ENCODE measurements at regions not wholly inside any gene's neighbourhood (a gene's known extent, or its start where the extent isn't known, plus 50 kb on each side); places are given as distances from the start of the nearest gene placed in this dataset.

DNA sequence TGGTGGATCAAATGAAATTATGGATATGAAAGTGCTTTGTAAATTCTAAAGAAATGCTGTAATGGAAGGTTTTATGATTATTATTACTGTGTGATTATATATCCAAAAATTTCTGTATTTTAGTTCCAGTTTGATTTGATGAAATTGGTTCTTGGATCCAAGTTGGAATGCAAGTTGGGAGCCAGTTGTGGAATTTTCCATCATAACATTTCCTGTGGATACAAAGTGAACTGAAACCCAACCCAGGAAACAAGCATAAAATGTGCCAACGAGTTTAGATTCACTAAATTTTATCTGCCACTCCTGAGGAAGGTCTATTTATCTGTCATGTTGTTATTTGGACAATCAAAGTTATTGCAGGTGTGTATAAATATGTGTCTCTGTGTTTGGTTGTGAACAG lies 131.4 kb upstream of the MDFIC start:
- TF ChIP-seq, protein P1, sequence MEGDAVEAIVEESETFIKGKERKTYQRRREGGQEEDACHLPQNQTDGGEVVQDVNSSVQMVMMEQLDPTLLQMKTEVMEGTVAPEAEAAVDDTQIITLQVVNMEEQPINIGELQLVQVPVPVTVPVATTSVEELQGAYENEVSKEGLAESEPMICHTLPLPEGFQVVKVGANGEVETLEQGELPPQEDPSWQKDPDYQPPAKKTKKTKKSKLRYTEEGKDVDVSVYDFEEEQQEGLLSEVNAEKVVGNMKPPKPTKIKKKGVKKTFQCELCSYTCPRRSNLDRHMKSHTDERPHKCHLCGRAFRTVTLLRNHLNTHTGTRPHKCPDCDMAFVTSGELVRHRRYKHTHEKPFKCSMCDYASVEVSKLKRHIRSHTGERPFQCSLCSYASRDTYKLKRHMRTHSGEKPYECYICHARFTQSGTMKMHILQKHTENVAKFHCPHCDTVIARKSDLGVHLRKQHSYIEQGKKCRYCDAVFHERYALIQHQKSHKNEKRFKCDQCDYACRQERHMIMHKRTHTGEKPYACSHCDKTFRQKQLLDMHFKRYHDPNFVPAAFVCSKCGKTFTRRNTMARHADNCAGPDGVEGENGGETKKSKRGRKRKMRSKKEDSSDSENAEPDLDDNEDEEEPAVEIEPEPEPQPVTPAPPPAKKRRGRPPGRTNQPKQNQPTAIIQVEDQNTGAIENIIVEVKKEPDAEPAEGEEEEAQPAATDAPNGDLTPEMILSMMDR (IDR thresholded peaks at IDR 0.05; ENCODE audit: insufficient read depth, low read length, poor library complexity, severe bottlenecking), result no peak
- no peak for DNase-seq (ENCODE audit: low read depth)
- no peaks in the 10 kb centered on the region for H3K27me3 ChIP-seq (ENCODE audit: control insufficient read depth, insufficient read depth, low read length)
- H3K4me3 ChIP-seq (ENCODE audit: low read depth, low read length), result no peak overlapping the region
- H3K36me3 ChIP-seq (ENCODE audit: control insufficient read depth, insufficient read depth, low read length), result no peaks in the 10 kb centered on the region

- H3K27me3 ChIP-seq (ENCODE audit: control insufficient read depth, insufficient read depth, low read length), result no peaks in the 10 kb centered on the region
- no peak for DNase-seq (ENCODE audit: low read depth)
- TF ChIP-seq, protein P1 (IDR thresholded peaks at IDR 0.05; ENCODE audit: insufficient read depth, low read length, poor library complexity, severe bottlenecking), result no peak
- no peaks in the 10 kb centered on the region for H3K36me3 ChIP-seq (ENCODE audit: control insufficient read depth, insufficient read depth, low read length)
- H3K4me3 ChIP-seq (ENCODE audit: low read depth, low read length), result no peak overlapping the region
Measured at GRCh38 chr7:114791771-114792170, 130.1 kb upstream of the MDFIC start.

DNA sequence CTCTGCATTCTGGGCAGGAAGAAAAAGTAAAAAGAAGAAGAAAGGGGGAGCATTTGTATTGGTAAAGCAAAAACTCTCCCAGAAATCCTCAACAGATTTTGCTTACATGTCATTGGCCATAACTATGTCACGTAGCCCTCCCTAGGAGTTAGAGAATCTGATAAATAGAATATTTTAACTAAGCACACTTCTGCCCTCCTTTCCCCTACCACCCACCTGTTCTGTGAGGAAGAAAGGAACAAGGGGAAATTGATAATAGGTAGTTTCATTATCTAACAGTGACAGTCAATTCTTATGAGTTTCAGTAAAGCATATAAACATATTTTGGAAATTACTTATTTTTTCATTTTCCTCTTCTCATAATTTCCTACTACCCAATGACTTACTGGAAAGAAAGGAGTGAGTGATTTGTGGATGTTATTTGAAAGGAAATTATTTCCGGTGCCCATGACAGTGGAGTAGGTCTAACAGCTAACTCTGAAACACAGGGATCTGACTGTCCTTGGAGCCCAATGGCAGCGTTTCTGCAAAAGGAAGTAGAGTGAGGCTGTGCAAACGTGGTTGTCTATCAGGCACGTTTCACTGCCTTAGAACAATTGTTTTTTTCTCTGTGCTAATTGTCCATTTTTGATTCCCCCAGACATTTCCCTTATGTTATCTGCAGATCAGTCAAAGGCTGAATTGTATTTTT lies 128.6 kb upstream of the MDFIC start:
- Histone ChIP-seq H3K4me3 (ENCODE audit: low read depth, low read length) (no peak overlapping the region), H3K36me3 (ENCODE audit: control insufficient read depth, insufficient read depth, low read length) (no peaks in the 10 kb centered on the region), H3K27me3 (ENCODE audit: control insufficient read depth, insufficient read depth, low read length) (no peaks in the 10 kb centered on the region)
- no peak for DNase-seq (ENCODE audit: low read depth)
- TF ChIP-seq, protein P1 (IDR thresholded peaks at IDR 0.05; ENCODE audit: insufficient read depth, low read length, poor library complexity, severe bottlenecking), result no peak

DNA sequence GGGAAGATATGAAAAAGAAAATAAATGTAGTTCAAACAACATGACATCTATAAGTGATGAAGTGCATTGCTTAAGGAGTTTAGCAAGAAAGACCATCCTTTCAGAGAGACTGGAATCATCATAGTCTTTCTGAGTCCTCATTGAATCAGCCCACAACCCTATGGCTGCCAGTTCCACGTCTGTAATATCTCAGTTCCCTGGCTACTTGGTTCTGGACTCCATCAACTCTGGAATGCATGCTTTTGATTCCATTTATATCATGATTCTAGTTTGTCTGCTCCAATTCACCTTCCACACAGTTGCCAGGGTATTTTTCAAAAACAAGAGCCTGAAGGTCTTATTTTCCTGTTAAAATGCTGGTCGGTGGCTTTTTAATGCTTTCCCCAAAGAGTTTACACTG lies 126.4 kb upstream of the MDFIC start:
- TF ChIP-seq, protein P1 (IDR thresholded peaks at IDR 0.05; ENCODE audit: insufficient read depth, low read length, poor library complexity, severe bottlenecking), result no peak
- no peaks in the 10 kb centered on the region for H3K27me3 ChIP-seq (ENCODE audit: control insufficient read depth, insufficient read depth, low read length)
- H3K4me3 ChIP-seq (ENCODE audit: low read depth, low read length), result no peak overlapping the region
- no peak for DNase-seq (ENCODE audit: low read depth)
- H3K36me3 ChIP-seq (ENCODE audit: control insufficient read depth, insufficient read depth, low read length), result no peaks in the 10 kb centered on the region

DNA sequence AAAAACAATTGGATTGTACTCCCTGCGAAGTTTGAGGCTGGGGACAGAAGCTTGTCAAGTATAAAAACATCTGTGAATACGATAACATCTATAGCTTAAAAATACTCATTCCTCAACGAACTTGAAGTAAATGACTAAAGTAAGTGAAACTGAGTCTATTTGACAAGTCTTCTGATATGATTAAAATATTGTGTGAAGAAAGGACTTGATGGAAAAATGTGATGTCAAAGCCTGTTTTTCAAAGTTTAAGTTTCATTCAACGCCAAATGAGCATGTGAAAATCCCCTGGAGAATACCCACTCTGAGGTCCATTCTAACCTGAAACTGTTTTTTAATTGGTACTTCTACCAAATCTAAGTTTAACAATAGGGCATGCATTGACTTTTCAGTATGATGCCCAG lies 122.3 kb upstream of the MDFIC start:
- Histone ChIP-seq H3K4me3 (ENCODE audit: low read depth, low read length) (no peak overlapping the region), H3K36me3 (ENCODE audit: control insufficient read depth, insufficient read depth, low read length) (no peaks in the 10 kb centered on the region), H3K27me3 (ENCODE audit: control insufficient read depth, insufficient read depth, low read length) (no peaks in the 10 kb centered on the region)
- DNase-seq (ENCODE audit: low read depth), result no peak
- TF ChIP-seq, protein P1 (IDR thresholded peaks at IDR 0.05; ENCODE audit: insufficient read depth, low read length, poor library complexity, severe bottlenecking), result no peak

GRCh38 chr7:114802632-114803031 lies 119.3 kb upstream of the MDFIC start:
- H3K36me3 ChIP-seq (ENCODE audit: control insufficient read depth, insufficient read depth, low read length), result no peaks in the 10 kb centered on the region
- no peak overlapping the region for H3K4me3 ChIP-seq (ENCODE audit: low read depth, low read length)
- H3K27me3 ChIP-seq (ENCODE audit: control insufficient read depth, insufficient read depth, low read length), result no peaks in the 10 kb centered on the region
- TF ChIP-seq, protein P1 (IDR thresholded peaks at IDR 0.05; ENCODE audit: insufficient read depth, low read length, poor library complexity, severe bottlenecking), result no peak
- DNase-seq (ENCODE audit: low read depth), result no peak
